Nucleus accumbens (tissue), 56 donors: ENCODE measurements at regions not wholly inside any gene's neighbourhood (a gene's known extent, or its start where the extent isn't known, plus 50 kb on each side); places are given as distances from the start of the nearest gene placed in this dataset.

Source experiments
- DNase-seq, 56 donors: peaks; one replicate each; lab custom pipeline; 2025; lab: John Stamatoyannopoulos, UW

- DNase-seq = no peak
These were observed 411.3 kb downstream of the NPHP4 start for GRCh38 chr1:5580926-5581325.

GRCh38 chr1:5579966-5580365 is 412.3 kb downstream of the NPHP4 start:
- no peak for DNase-seq

GRCh38 chr1:5578690-5579089 is 413.5 kb downstream of the NPHP4 start:
- DNase-seq = no peak

GRCh38 chr1:5577255-5578040 is 414.8 kb downstream of the NPHP4 start:
- no peak for DNase-seq

GRCh38 chr1:5576673-5577065 is 415.6 kb downstream of the NPHP4 start:
- DNase-seq = no peak

- DNase-seq = no peak
These were observed 416.1 kb downstream of the NPHP4 start for GRCh38 chr1:5576011-5576672.

GRCh38 chr1:5575396-5575940 is 416.8 kb downstream of the NPHP4 start:
- no peak for DNase-seq

- no peak for DNase-seq
These were observed 417.6 kb downstream of the NPHP4 start for GRCh38 chr1:5574641-5575040.

GRCh38 chr1:5572794-5573193 is 419.4 kb downstream of the NPHP4 start:
- DNase-seq = no peak

GRCh38 chr1:5571861-5572401 is 420.3 kb downstream of the NPHP4 start:
- DNase-seq = no peak

- no peak for DNase-seq
These were observed 420.8 kb downstream of the NPHP4 start for GRCh38 chr1:5571438-5571837.

GRCh38 chr1:5570931-5571330 is 421.3 kb downstream of the NPHP4 start:
- no peak for DNase-seq

- no peak for DNase-seq
These were observed 423.9 kb downstream of the NPHP4 start for GRCh38 chr1:5568321-5568720.

GRCh38 chr1:5567839-5568238 is 424.4 kb downstream of the NPHP4 start:
- no peak for DNase-seq

- DNase-seq = no peak
These were observed 425.3 kb downstream of the NPHP4 start for GRCh38 chr1:5566924-5567323.

- DNase-seq = no peak
These were observed 426.7 kb downstream of the NPHP4 start for GRCh38 chr1:5565281-5566125.

- DNase-seq = no peak
These were observed 427.5 kb downstream of the NPHP4 start for GRCh38 chr1:5564578-5565257.

GRCh38 chr1:5563861-5564577 is 428.2 kb downstream of the NPHP4 start:
- no peak for DNase-seq

- DNase-seq = no peak
These were observed 429.5 kb downstream of the NPHP4 start for GRCh38 chr1:5562769-5563168.
